GM19324 (cell line): ENCODE measurements at regions not wholly inside any gene's neighbourhood (a gene's known extent, or its start where the extent isn't known, plus 50 kb on each side); places are given as distances from the start of the nearest gene placed in this dataset.

Experiments
- ATAC-seq: cut with Tn5 transposase; IDR thresholded peaks from one replicate; pipeline ENCODE4 v1.9.1; 2021; ENCODE audit warnings: mild to moderate bottlenecking, moderate library complexity; ENCODE audit not compliant: unreplicated experiment, low FRiP score

- ATAC-seq, result no peak
Observed at GRCh38 chr15:70476441-70476840, 286.9 kb downstream of the UACA start.

DNA sequence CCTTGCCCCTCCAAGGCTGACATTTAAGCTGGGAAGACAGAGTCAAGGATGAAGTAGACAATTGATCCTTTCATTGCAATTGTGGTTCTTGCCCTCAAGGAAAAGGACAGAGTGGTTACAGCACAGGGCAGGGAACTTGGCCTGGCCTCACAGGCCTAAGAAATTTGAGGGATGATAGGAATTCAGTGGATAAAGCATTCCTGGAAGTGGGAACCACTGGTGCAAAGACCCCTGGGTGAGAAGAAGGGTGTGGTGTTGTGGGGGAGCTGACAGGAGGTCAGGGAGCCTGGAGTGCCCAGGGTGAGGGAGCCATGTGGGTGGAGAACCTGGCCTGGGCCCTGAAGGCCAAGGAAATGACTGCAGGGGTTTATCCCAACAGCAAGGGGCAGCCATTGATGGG lies 287.4 kb downstream of the UACA start:
- no peak for ATAC-seq

DNA sequence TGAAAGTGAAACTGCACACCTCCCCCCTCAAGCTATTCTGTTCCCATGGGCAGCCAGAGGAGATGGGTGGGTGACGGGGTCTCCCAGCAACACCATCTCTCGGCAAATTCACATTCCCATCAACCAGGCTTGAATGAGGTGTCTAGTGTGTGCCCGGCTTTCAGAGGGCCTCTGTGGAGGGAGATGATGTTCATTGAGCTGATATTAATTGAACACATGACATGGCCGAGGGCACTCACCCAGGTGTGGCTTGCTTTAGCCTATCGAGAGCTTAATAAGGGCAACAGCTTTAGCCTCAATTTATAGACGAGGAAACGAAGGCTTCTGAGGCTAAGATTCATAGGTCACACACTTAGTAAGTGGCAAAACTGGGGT lies 288.0 kb downstream of the UACA start:
- ATAC-seq, result no peak

DNA sequence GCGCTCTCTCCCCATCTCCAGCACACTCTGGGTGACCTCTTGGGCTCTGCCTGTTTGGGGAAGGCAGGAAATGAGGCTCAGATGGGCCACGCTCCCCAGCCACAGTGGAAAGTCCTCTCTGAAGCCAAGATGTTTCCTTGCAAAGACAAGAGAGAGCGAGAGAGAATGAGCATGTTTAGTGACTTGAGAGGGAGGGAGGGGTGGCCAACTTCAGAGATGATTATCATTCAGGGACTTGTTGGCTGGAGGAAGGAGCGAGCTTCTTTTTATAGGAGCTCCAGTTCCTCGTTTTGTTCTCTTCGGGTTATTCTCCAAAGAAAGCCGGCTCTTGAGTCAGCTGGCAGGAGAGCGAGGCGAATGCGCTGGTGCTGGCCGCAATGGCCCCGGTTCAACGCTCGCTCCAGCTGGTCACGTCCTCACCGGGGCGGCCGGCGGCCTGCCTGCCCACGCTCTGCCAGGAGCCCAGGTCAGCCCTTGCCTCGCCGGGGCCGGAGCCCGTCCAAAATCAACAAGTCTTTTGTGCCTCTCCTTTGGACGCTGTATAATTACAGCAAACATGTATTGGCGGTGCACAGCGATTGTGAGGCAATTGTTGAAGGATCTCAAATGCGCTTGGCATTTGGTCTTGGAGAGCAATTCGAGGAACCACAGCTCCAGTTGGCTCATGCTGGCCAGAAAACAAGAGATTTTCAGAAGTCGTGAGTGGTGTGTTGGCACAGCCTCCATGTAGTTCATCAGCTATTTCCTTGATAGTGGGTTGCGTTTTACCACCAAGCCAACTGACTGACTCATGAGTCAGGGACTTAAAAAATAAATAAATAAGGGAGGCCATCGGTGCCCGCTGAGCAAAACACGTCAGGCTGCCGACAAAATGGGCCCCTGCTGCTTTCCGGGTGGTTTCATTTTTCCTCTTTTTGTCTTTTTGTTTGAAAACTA lies 288.6 kb downstream of the UACA start:
- ATAC-seq, result no peak

DNA sequence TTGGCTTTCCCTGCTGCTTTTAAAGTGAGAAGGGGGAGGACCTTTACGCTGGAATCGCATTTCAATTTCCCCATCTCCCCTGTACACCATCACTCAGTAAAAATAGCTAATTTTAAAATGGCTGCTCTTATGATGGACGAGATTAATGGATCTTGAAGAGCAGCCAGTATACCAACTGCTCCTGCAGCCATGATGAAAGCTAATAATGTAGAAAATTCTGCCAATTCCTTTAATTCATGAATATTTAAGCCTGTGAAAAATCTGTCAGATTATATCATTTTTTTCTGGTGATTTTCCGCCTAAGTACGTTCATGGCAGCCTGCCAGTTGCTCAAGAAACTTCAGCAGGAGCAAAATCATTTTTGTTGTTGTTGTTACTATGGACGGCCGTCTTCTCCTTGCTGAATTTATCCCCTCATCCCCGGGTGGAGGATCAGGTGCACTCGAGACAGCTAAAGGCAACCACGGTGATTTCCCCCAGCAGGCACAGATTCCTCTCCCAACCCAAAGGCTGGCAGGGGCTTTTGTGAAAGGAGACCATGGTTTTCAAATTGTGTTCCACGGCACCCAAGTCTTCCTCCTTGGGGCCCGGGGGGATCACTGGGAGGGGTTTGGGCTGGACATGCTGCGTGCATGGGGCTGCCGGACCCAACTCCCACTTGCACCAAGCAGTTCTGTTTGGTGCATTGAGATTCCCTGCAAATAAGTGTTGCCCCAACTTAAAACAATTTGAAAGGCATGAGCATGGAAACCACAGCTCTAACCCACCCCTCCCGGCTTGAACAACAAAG lies 289.6 kb downstream of the UACA start:
- no peak for ATAC-seq

DNA sequence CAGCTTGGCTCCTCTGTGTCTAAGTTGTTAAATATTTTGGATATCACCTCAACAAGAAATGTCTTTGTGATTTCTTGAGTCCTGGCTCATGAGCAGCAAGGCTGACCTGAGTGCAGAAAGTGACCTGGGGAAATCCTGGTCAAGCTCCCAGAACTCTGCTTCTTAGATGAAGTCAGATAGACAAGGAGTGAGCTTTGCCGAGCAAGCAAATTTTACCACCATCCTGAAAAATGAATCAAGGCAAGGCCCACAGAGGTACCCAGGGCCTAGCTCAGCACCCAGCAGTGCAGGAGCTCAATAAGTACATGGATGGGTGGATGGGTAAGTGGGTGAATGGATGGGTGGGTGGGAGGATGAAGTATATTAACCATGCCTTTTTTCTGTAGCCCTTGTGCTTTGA lies 291.8 kb downstream of the UACA start:
- no peak for ATAC-seq

- no peak for ATAC-seq
Observed at GRCh38 chr15:70470556-70471191, 292.7 kb downstream of the UACA start.

GRCh38 chr15:70469651-70470555 lies 293.5 kb downstream of the UACA start:
- ATAC-seq, result no peak

DNA sequence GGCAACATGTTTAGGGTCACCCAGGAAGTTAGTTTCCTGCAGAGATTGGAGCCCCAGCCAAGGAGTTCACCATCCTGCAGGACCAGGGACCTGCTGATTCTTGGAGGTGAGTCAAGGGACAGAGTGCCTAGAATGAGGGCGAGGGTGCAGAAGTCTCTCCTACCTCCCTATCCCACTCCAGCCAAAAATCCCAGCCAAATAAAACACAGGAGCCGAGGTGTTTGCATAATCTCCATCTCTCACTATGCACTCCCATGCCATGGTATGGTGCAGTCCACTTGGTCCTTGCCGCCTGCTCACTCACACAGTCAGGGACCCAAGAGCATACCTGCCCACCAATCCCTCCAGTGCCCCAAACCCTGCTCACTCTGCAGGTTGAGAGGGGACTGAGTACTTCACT lies 294.2 kb downstream of the UACA start:
- ATAC-seq, result no peak

- no peak for ATAC-seq
Observed at GRCh38 chr15:70466895-70467529, 296.3 kb downstream of the UACA start.

DNA sequence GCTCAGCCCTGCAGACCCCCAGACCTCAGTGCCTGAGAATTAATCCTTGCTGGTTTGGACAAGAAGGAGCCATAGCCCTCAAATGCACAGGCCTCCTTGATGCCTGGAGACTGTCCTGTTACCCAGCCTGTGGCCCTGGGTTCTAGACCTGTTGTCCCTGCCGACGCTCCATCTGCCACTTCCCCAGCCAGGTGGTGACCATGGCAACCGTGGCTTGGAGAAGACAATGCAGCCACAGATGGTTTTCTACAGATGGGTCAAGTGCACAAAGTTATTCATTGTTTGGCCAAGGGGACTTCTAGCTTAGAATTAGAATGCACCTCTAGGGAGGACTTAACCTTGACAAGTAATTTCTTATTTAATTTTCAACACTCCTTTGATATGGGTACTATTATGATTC lies 297.1 kb downstream of the UACA start:
- ATAC-seq, result no peak

- ATAC-seq, result no peak
Observed at GRCh38 chr15:70465812-70466211, 297.5 kb downstream of the UACA start.

DNA sequence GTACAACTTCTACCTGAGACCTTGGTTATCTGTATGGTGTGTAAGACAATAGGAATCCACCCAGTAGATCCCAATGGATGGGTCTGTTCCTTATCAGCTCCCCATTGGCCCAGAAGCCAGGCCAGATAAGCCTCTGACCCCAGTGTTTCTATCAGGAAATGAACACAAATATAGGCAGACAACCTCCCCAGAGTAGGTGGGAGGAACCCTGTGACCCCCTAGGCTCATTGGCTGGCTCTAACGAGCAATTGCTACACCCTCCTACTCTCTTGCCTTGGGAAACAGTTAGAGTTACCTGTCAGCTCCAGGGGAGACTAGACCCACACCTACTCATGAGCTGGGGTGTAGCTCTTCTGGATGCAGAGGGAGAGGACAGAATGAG lies 299.9 kb downstream of the UACA start:
- ATAC-seq, result no peak

DNA sequence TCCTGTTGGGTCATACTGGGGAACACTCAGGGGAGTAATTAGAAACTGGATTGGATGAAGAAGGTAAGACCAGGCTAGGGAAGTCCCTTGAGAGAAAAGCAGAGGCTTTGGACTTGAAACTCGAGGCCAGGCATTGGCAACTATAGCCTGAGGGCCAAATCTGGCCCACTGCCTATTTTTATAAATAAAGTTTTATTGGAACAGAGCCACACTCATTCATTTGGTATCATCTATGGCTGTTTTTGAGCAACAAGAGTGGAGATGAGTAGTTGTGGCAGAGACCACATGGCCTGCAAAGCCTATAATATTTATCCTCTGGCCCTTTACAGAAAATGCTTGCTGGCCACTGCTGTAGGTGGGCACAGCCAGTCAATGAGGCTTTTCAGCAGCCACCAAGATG lies 301.4 kb downstream of the UACA start:
- no peak for ATAC-seq

- no peak for ATAC-seq
Observed at GRCh38 chr15:70461017-70461416, 302.3 kb downstream of the UACA start.

DNA sequence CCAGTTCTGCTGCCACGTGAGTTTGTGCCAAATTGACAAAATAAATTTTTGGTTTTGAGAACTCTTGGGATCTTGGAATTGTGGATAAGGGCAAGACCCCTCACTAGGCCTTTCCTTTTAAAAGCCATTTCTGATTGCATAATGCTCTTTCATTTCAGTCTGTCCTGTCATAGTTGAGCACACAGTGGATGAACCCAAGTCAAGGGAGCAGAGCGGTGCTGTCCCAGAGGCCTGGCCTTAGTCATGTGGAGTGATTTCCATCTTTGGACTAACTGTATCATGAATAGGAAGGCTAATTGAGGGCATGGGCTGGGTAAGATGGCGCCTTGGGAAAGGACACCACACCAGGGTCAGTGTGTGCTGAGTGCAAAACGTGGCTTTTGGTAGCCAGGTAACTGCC lies 304.0 kb downstream of the UACA start:
- ATAC-seq, result no peak

GRCh38 chr15:70453766-70454165 lies 309.6 kb downstream of the UACA start:
- no peak for ATAC-seq

- ATAC-seq, result no peak
Observed at GRCh38 chr15:70453238-70453637, 310.1 kb downstream of the UACA start.

DNA sequence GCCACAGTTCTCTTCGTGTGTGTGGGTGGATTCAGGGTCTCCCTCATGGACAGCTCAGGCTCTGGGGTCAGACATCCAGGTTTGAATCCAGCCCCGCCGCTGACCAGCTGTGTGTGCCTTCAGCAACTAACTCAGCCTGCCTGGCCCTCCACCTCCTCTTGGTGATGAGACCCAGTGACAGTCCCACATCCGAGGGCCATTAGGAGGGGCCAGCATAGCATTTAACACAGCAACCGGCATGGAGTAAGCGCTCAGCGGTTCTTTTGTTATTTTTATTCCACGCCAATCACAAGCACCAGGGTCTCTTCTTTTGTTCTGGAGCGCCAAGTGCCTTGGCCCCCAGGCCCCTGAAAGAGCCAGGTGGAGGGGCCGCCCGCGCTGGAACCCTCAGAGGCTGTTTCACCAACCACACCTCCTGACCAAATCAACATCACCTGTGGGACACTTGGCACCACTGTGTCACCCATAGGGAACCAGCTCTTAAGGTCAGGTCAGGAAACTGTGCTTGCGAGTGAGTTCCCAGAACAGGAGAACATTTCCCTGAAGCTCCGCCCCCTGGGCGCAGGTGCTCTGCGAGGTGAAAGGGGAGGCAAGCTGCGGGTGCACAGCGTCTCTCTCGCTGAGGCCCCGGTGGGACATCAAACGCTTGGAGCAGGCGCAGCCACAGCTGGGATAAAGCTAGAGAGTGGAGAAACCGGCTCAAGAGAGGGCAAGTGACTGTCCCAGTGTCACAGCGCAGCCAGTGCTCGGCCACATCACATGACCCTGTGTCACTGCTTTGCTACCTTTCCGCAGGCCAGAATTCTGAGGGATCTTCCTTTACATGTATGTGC lies 311.3 kb downstream of the UACA start:
- no peak for ATAC-seq
